A549 (cell line): ENCODE measurements at regions not wholly inside any gene's neighbourhood (a gene's known extent, or its start where the extent isn't known, plus 50 kb on each side); places are given as distances from the start of the nearest gene placed in this dataset.

Experiments
- ATAC-seq, 2 experiments: fragments of 200-7000 bp in 1 of 2; fragments of >200 bp in 1 of 2; cut with Nextera tagmentation in 1 of 2; cut with Tn5 transposase in 1 of 2; 3 replicates each; pipeline versions ENCODE4 v1.8.0 to v1.9.1; 2018 to 2020; ENCODE audit warnings: mild to moderate bottlenecking in 1 of 2, moderate library complexity in 1 of 2
- CTCF ChIA-PET: fragments of 300-600 bp; sonication (Branson Sonifier 250); formaldehyde crosslinking; extraction: SDS; loops from one replicate; lab custom pipeline; 2021; ENCODE audit warnings: antibody characterized with exemption, inconsistent platforms; lab: Yijun Ruan, JAX
- POLR2A ChIA-PET: fragments of 350-600 bp; formaldehyde crosslinking; extraction: SDS; loops from one replicate; lab custom pipeline; 2021; ENCODE audit warnings: antibody characterized with exemption, inconsistent platforms; lab: Yijun Ruan, JAX
- DNase-seq, 2 experiments: peaks; one replicate each; pipeline versions ENCODE4 v3.0.0 to v3.0.0-alpha.2; 2011 to 2016; ENCODE audit warnings: low read depth in 1 of 2, low spot score in 1 of 2
- FAIRE-seq: peaks from 2 replicates; lab custom pipeline; 2011; peaks lifted over from hg19 to GRCh38; lab: Jason Lieb, UNC
- H3K27ac ChIP-seq, 2 experiments: fragments of >200 bp; sonication (Bioruptor Twin); formaldehyde crosslinking; 3 replicates each; pipeline ENCODE4 v1.5.1; 2016 to 2017
- H3K4me1 ChIP-seq: fragments of >200 bp; sonication (Bioruptor Twin); formaldehyde crosslinking; 3 replicates; pipeline ENCODE4 v1.6.1; 2016
- H3K4me2 ChIP-seq: fragments of >200 bp; sonication (Bioruptor Twin); formaldehyde crosslinking; 3 replicates; pipeline ENCODE4 v1.6.1; 2016
- H3K4me3 ChIP-seq: fragments of >200 bp; sonication (Bioruptor Twin); formaldehyde crosslinking; 3 replicates; pipeline ENCODE4 v1.5.1; 2016
- H3K9me3 ChIP-seq: fragments of >200 bp; sonication (Bioruptor Twin); formaldehyde crosslinking; 3 replicates; pipeline ENCODE4 v1.6.1; 2016
- BHLHE40 ChIP-seq: IDR thresholded peaks from 2 replicates; pipeline ENCODE4 v1.6.1; 2012; ENCODE audit warnings: low read depth, low read length, inconsistent platforms
- CBX2 ChIP-seq: fragments of 200-600 bp; sonication (generic); IDR thresholded peaks from 2 replicates; pipeline ENCODE4 v1.6.1; 2016; ENCODE audit warnings: low read depth, mild to moderate bottlenecking, borderline replicate concordance
- CHD4 ChIP-seq: fragments of 200-600 bp; sonication (generic); IDR thresholded peaks from 2 replicates; pipeline ENCODE4 v1.6.1; 2016; ENCODE audit warnings: antibody characterized with exemption, mild to moderate bottlenecking, borderline replicate concordance
- EHF ChIP-seq: fragments of 250-450 bp; sonication (Bioruptor Pico); IDR thresholded peaks from 2 replicates; pipeline ENCODE4 v1.5.0; 2020; ENCODE audit warnings: mild to moderate bottlenecking
- FOSL2 ChIP-seq, 2 experiments: fragments of 450-650 bp in 1 of 2; fragments of >200 bp in 1 of 2; sonication (Bioruptor Twin) in 1 of 2; formaldehyde crosslinking; IDR thresholded peaks; 2 replicates each; pipeline versions ENCODE4 v1.5.0 to v1.6.1; 2016 to 2020; ENCODE audit warnings: mild to moderate bottlenecking in 1 of 2, moderate library complexity in 1 of 2
- FOXS1 ChIP-seq: fragments of 250-450 bp; sonication (Bioruptor Pico); IDR thresholded peaks from 2 replicates; pipeline ENCODE4 v1.5.0; 2020; ENCODE audit warnings: mild to moderate bottlenecking, moderate library complexity
- HOXA7 ChIP-seq: fragments of 250-450 bp; sonication (Bioruptor Pico); IDR thresholded peaks from 2 replicates; pipeline ENCODE4 v1.5.0; 2020; ENCODE audit warnings: mild to moderate bottlenecking, moderate library complexity
- HOXB5 ChIP-seq: fragments of 250-450 bp; sonication (Bioruptor Pico); IDR thresholded peaks from 2 replicates; pipeline ENCODE4 v1.5.0; 2020; ENCODE audit warnings: mild to moderate bottlenecking, moderate library complexity
- JUN ChIP-seq, 2 experiments: fragments of >200 bp; sonication (Bioruptor Twin); formaldehyde crosslinking; IDR thresholded peaks; 2 replicates in 1 of 2; 3 replicates in 1 of 2; pipeline ENCODE4 v1.6.1; 2016 to 2017
- KDM1A ChIP-seq: fragments of 200-600 bp; sonication (generic); IDR thresholded peaks from 2 replicates; pipeline ENCODE4 v1.6.1; 2016; ENCODE audit warnings: low read depth, mild to moderate bottlenecking
- KDM5A ChIP-seq: fragments of 200-600 bp; sonication (generic); IDR thresholded peaks from 2 replicates; pipeline ENCODE4 v1.6.1; 2016; ENCODE audit warnings: antibody characterized with exemption, mild to moderate bottlenecking
- MAZ ChIP-seq: fragments of 150-350 bp; IDR thresholded peaks from 2 replicates; pipeline ENCODE4 v1.6.1; 2014; ENCODE audit warnings: antibody characterized with exemption, low read depth, low read length, borderline replicate concordance
- NFE2L2 ChIP-seq: fragments of 150-350 bp; conservative IDR thresholded peaks from 2 replicates; pipeline ENCODE4 v1.6.1; 2014; ENCODE audit warnings: low read length
- NPAS2 ChIP-seq: fragments of 250-450 bp; sonication (Bioruptor Pico); IDR thresholded peaks from 2 replicates; pipeline ENCODE4 v1.8.0; 2022; ENCODE audit warnings: mild to moderate bottlenecking, moderate library complexity, borderline replicate concordance
- RNF2 ChIP-seq: fragments of 200-600 bp; sonication (generic); IDR thresholded peaks from 2 replicates; pipeline ENCODE4 v1.6.1; 2016; ENCODE audit warnings: low read depth, mild to moderate bottlenecking, antibody characterized with exemption, moderate library complexity, borderline replicate concordance
- SMC3 ChIP-seq: fragments of >200 bp; sonication (Bioruptor Twin); formaldehyde crosslinking; IDR thresholded peaks from 3 replicates; pipeline ENCODE4 v1.6.1; 2018; ENCODE audit warnings: inconsistent platforms
- SREBF2 ChIP-seq: fragments of 450-650 bp; IDR thresholded peaks from 2 replicates; pipeline ENCODE4 v1.6.1; 2014; ENCODE audit warnings: mild to moderate bottlenecking, moderate library complexity
- TFCP2L1 ChIP-seq: fragments of 250-450 bp; sonication (Bioruptor Pico); IDR thresholded peaks from 2 replicates; pipeline ENCODE4 v1.5.0; 2021; ENCODE audit warnings: mild to moderate bottlenecking
- ZC3H11A ChIP-seq: fragments of 450-650 bp; IDR thresholded peaks from 2 replicates; pipeline ENCODE4 v1.6.1; 2014; ENCODE audit warnings: antibody characterized with exemption, mild to moderate bottlenecking
- ZNF302 ChIP-seq: fragments of 250-450 bp; sonication (Bioruptor Pico); IDR thresholded peaks from 2 replicates; pipeline ENCODE4 v1.9.0; 2021; ENCODE audit warnings: inconsistent platforms, mild to moderate bottlenecking, moderate library complexity
- TF ChIP-seq, protein P1 (sequence below): fragments of 250-450 bp; sonication (Bioruptor Pico); IDR thresholded peaks from 2 replicates; pipeline ENCODE4 v1.5.0; 2020; ENCODE audit warnings: low read depth, mild to moderate bottlenecking, moderate library complexity
- TF ChIP-seq, protein P2 (sequence below): IDR thresholded peaks from 2 replicates; pipeline ENCODE4 v1.6.1; 2012
- TF ChIP-seq, protein P3 (sequence below): IDR thresholded peaks from 2 replicates; pipeline ENCODE4 v1.6.1; 2012; ENCODE audit warnings: low read depth, borderline replicate concordance
- TF ChIP-seq, protein P4 (sequence below): fragments of 200-600 bp; sonication (generic); IDR thresholded peaks from 2 replicates; pipeline ENCODE4 v1.6.1; 2016; ENCODE audit warnings: antibody characterized with exemption, mild to moderate bottlenecking, moderate library complexity

DNA sequence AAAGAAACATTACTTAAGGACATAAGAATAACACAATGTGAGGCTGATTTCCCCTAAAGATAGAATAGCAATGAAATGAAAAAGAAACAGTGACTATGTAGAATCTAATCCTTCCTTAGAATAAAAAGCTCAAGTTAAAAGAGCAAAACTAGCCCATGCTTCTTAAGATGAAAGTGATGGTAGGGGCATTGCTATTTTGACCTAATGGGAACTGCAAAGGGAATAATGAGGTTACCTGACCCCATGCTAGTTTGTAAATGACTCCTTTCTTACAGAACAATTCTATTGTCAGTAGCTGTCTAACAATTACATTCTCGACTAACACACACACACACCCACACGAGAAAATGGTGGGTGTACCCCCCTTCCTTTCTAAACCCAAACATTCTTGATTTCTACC, 575.8 kb downstream of the CSNK1G3 start (continued):
- TF ChIP-seq, protein P1, sequence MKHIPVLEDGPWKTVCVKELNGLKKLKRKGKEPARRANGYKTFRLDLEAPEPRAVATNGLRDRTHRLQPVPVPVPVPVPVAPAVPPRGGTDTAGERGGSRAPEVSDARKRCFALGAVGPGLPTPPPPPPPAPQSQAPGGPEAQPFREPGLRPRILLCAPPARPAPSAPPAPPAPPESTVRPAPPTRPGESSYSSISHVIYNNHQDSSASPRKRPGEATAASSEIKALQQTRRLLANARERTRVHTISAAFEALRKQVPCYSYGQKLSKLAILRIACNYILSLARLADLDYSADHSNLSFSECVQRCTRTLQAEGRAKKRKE (CRISPR knock-in tag): no peak
- TF ChIP-seq KDM1A: no peak

DNA sequence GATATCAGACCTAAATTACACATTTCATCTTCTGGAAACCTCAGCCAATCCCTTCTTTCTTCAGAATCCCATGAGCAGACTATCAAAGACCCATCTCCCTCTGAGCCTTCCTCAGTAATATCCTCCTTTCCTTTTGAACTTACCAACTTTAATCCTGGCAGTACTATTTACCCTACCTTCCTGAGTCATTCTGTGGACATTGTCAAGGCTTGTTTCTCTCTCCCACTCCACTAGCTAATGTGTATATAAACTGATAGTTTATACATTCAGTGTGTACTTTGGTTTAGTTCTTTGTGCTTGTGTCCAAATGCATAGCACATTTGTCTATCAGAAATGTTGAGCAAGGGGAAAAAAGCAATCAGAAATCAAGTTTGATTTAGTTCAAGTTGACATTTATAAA, 568.3 kb downstream of the CSNK1G3 start:
- no peak for TF ChIP-seq NFE2L2
- no peak for TF ChIP-seq FOXS1
- TF ChIP-seq NPAS2 (CRISPR knock-in tag): no peak
- TF ChIP-seq CHD4: no peak
- TF ChIP-seq ZC3H11A: no peak
- TF ChIP-seq, protein P2, sequence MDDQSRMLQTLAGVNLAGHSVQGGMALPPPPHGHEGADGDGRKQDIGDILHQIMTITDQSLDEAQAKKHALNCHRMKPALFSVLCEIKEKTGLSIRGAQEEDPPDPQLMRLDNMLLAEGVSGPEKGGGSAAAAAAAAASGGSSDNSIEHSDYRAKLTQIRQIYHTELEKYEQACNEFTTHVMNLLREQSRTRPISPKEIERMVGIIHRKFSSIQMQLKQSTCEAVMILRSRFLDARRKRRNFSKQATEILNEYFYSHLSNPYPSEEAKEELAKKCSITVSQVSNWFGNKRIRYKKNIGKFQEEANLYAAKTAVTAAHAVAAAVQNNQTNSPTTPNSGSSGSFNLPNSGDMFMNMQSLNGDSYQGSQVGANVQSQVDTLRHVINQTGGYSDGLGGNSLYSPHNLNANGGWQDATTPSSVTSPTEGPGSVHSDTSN: no peak
- no peak for TF ChIP-seq HOXA7 (CRISPR knock-in tag)
- no peak for TF ChIP-seq SREBF2
- TF ChIP-seq RNF2: no peak
- TF ChIP-seq EHF (CRISPR knock-in tag): no peak
- no peak for TF ChIP-seq FOSL2 (IDR thresholded peaks at IDR 0.05)
- TF ChIP-seq FOSL2 (CRISPR knock-in tag; IDR thresholded peaks at IDR 0.05): no peak
- TF ChIP-seq, all 56 proteins: peak for 0
- ChIA-PET CTCF (interaction anchor here (0.6 kb wide), 1 partner anchor 647 kb away, joined by 3 read pairs; no protein-coding TSS in a partner anchor), POLR2A (no interaction called here)
- DNase-seq (peak in 1 of 2 experiments; percentile 53), ATAC-seq (peak in 1 of 2 experiments; percentile 77; a peak in 3 of 6 replicates), FAIRE-seq (no peak)
- H3K4me2 ChIP-seq: no peak overlapping the region
- H3K4me1 ChIP-seq: no peaks in the 10 kb centered on the region
- H3K9me3 ChIP-seq: no peaks in the 10 kb centered on the region
- H3K27ac ChIP-seq: no peak overlapping the region
- H3K4me3 ChIP-seq: no peak overlapping the region

DNA sequence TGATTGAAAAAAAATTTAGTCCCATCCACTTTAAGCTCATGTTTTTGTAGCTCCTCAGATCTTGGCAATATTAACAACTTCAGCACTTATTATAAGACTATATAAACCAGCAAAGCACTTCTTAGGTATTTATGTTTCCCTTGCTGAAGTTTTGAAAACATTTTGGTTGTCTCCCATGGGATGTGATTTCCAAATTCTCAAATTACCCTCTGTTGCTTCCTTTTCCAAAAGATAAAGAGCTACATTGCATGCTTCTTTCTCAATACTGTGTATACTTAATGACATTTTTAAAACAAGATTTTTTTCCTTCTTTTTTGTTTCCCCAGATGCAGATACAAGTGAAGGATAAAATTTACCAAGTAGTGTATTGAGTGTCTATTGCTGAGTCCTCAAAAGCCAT, 567.1 kb downstream of the CSNK1G3 start:
- Histone ChIP-seq H3K27ac (no peak overlapping the region), H3K9me3 (no peaks in the 10 kb centered on the region), H3K4me3 (no peak overlapping the region), H3K4me2 (no peak overlapping the region), H3K4me1 (no peaks in the 10 kb centered on the region)
- no peak for TF ChIP-seq MAZ
- ChIA-PET POLR2A (no interaction called here), CTCF (interaction anchor here (1.2 kb wide), 1 partner anchor 468 kb away, joined by 3 read pairs; no protein-coding TSS in a partner anchor)
- DNase-seq: no peak
- ATAC-seq: no peak
- no peak for FAIRE-seq

DNA sequence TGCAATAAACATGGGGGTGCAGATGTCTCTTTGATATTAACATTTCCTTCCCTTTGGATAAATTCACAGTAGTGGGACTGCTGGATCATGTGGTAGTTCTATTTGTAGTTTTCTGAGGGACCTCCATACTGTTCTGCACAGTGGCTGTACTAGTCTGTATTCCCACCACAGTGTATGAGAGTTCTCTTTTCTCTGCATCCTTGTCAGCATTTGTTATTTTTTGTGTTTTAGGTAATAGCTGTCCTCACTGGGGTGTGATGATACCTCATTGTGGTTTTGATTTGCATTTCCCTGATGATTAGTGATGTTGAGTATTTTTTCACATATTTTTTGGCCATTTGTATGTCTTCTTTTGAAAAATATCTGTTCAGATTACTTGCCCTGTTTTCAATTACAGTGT, 562.5 kb downstream of the CSNK1G3 start:
- Histone ChIP-seq H3K4me1 (no peaks in the 10 kb centered on the region), H3K9me3 (no peaks in the 10 kb centered on the region), H3K4me3 (no peak overlapping the region), H3K4me2 (no peak overlapping the region), H3K27ac (no peak overlapping the region)
- CTCF ChIA-PET: no interaction called here
- TF ChIP-seq TFCP2L1 (no peak), FOXS1 (no peak)
- POLR2A ChIA-PET: no interaction called here
- ATAC-seq (no peak), DNase-seq (no peak), FAIRE-seq (no peak)

DNA sequence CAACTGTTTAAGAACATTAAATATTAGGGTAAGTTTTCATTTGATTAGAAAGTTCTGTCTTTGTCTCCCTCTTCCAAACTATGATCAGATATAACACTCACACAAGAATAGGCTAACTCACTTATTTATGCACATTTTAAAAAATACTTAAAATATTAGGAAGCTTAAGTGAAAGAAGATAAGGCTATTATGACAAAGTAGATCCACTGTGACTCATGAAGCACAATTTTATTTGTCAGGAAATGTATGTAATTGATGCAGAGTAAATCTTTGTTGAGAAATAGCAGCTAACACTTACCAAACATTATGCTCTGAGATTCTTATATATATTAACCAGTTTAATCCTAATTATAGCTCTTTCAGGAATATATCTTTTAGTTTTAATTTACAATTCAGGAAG, 560.6 kb downstream of the CSNK1G3 start:
- ATAC-seq (no peak), DNase-seq (no peak), FAIRE-seq (no peak)
- CTCF ChIA-PET: no interaction called here
- no peak overlapping the region for H3K27ac ChIP-seq
- H3K4me3 ChIP-seq: no peak overlapping the region
- no peak overlapping the region for H3K4me2 ChIP-seq
- POLR2A ChIA-PET: no interaction called here
- no peaks in the 10 kb centered on the region for H3K4me1 ChIP-seq
- H3K9me3 ChIP-seq: no peaks in the 10 kb centered on the region
- no peak for TF ChIP-seq RNF2
- TF ChIP-seq JUN (IDR thresholded peaks at IDR 0.05): no peak
- no peak for TF ChIP-seq CHD4
- no peak for TF ChIP-seq HOXB5 (CRISPR knock-in tag)
- TF ChIP-seq ZNF302 (CRISPR knock-in tag): no peak
- TF ChIP-seq BHLHE40: no peak
- TF ChIP-seq NFE2L2: no peak
- TF ChIP-seq, protein P3, sequence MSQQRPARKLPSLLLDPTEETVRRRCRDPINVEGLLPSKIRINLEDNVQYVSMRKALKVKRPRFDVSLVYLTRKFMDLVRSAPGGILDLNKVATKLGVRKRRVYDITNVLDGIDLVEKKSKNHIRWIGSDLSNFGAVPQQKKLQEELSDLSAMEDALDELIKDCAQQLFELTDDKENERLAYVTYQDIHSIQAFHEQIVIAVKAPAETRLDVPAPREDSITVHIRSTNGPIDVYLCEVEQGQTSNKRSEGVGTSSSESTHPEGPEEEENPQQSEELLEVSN: no peak
- no peak for TF ChIP-seq KDM5A
- TF ChIP-seq FOXS1: no peak
- no peak for TF ChIP-seq TFCP2L1
- TF ChIP-seq SMC3: no peak
- TF ChIP-seq CBX2: no peak
- TF ChIP-seq, protein P4, sequence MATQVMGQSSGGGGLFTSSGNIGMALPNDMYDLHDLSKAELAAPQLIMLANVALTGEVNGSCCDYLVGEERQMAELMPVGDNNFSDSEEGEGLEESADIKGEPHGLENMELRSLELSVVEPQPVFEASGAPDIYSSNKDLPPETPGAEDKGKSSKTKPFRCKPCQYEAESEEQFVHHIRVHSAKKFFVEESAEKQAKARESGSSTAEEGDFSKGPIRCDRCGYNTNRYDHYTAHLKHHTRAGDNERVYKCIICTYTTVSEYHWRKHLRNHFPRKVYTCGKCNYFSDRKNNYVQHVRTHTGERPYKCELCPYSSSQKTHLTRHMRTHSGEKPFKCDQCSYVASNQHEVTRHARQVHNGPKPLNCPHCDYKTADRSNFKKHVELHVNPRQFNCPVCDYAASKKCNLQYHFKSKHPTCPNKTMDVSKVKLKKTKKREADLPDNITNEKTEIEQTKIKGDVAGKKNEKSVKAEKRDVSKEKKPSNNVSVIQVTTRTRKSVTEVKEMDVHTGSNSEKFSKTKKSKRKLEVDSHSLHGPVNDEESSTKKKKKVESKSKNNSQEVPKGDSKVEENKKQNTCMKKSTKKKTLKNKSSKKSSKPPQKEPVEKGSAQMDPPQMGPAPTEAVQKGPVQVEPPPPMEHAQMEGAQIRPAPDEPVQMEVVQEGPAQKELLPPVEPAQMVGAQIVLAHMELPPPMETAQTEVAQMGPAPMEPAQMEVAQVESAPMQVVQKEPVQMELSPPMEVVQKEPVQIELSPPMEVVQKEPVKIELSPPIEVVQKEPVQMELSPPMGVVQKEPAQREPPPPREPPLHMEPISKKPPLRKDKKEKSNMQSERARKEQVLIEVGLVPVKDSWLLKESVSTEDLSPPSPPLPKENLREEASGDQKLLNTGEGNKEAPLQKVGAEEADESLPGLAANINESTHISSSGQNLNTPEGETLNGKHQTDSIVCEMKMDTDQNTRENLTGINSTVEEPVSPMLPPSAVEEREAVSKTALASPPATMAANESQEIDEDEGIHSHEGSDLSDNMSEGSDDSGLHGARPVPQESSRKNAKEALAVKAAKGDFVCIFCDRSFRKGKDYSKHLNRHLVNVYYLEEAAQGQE: no peak
